Fibroblast of pulmonary artery (primary cell): ENCODE measurements at regions not wholly inside any gene's neighbourhood (a gene's known extent, or its start where the extent isn't known, plus 50 kb on each side); places are given as distances from the start of the nearest gene placed in this dataset.
A peak's percentile ranks its signal among the peaks of the same experiment; 100 is the strongest.

ENCODE experiments used
- DNase-seq: peaks from one replicate; pipeline ENCODE4 v3.0.0-alpha.2; 2010; ENCODE audit warnings: low read depth
- H3K4me3 ChIP-seq: replicated peaks from 2 replicates; pipeline ENCODE4 v1.5.1; 2011; ENCODE audit warnings: low read depth, mild to moderate bottlenecking, control low read depth, low read length, moderate library complexity
- TF ChIP-seq, protein P1 (sequence below): IDR thresholded peaks from 2 replicates; pipeline ENCODE4 v1.5.1; 2011; ENCODE audit warnings: mild to moderate bottlenecking, control low read depth, low read length, inconsistent platforms; ENCODE audit errors: missing control alignments

DNA sequence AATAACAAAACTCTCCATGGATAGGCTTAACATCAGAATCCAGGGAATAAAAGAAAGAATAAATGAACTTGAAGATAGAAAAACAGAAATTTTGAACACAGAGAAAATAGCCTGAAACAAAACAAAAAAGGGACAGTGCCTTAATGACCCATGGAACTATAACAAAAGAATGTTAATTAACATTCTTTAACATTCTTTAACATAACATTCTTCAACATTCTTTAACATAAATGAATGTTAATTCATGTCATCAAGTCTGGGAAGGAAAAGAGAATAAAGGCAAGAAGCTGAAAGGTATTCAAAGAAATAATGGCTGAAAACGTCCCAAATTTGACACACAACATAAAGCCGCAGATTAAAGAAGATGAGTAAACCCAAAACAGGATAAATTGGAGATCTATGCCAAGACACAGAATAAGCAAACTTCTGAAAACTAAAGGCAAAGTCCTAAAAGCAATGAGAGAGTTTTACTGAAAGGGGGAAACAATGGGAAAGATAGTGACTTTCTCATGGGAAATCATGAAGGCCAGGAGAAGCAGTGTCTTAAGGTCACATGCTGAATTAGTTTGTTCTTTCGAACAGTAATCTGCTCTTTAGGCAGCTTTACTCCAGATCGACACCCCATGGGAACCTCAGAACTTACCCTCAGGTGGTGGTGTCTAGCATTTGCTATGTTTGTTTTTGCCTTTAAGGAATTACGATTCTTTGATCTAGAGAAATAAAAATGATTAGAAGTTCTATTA is 483.0 kb downstream of the KDM4C start:
- H3K4me3 ChIP-seq = no peak overlapping the region
- DNase-seq = no peak
- TF ChIP-seq, protein P1, sequence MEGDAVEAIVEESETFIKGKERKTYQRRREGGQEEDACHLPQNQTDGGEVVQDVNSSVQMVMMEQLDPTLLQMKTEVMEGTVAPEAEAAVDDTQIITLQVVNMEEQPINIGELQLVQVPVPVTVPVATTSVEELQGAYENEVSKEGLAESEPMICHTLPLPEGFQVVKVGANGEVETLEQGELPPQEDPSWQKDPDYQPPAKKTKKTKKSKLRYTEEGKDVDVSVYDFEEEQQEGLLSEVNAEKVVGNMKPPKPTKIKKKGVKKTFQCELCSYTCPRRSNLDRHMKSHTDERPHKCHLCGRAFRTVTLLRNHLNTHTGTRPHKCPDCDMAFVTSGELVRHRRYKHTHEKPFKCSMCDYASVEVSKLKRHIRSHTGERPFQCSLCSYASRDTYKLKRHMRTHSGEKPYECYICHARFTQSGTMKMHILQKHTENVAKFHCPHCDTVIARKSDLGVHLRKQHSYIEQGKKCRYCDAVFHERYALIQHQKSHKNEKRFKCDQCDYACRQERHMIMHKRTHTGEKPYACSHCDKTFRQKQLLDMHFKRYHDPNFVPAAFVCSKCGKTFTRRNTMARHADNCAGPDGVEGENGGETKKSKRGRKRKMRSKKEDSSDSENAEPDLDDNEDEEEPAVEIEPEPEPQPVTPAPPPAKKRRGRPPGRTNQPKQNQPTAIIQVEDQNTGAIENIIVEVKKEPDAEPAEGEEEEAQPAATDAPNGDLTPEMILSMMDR = no peak

- TF ChIP-seq, protein P1 = no peak
- no peak for DNase-seq
- H3K4me3 ChIP-seq = no peak overlapping the region
These were observed 481.9 kb downstream of the KDM4C start for GRCh38 chr9:7239708-7240107.

DNA sequence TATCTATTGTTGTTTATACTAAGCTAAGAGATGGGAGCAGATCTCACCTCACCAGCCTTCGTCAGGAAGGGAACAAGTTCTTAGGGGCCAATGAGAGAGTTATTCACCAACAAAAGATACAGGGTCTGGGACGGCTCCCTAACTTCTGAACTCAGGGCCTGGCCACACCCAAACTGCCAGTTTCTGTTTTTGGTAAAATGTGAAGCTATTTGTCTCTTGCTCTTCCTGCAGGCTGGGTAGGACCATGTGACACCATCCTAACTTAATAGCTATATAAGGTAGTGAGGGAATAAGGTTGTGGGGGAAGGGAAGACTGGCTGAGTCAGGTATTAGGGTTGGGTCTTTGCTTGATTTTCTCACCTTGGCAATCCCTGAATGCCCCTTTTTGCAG is 480.5 kb downstream of the KDM4C start:
- no peak for DNase-seq
- TF ChIP-seq, protein P1 = no peak

GRCh38 chr9:7237473-7238246 is 479.9 kb downstream of the KDM4C start:
- no peak overlapping the region for H3K4me3 ChIP-seq
- TF ChIP-seq, protein P1 = no peak
- DNase-seq = peak; percentile 56

More for the DNA sequence above, 480.5 kb downstream of the KDM4C start:
- H3K4me3 ChIP-seq = no peak overlapping the region

DNA sequence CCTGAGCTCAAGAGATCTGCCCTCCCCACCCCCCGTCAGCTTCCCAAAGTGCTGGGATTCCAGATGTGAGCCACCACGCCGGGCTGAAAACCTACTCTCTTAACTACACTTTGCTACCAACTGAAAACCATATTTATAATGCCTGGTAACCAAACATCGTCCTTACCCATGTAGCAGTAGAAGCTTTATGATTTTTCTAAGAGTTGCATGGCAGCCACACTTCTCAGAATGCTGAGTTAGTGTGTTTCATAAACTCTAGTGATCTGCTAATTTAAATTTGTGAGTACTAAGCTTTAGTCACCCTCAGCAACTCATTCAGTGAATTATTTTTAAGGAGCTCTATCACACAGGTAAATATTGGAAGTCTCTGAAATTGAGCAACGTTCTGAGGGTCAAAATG is 478.4 kb downstream of the KDM4C start:
- TF ChIP-seq, protein P1 = no peak
- no peak overlapping the region for H3K4me3 ChIP-seq
- DNase-seq = no peak

DNA sequence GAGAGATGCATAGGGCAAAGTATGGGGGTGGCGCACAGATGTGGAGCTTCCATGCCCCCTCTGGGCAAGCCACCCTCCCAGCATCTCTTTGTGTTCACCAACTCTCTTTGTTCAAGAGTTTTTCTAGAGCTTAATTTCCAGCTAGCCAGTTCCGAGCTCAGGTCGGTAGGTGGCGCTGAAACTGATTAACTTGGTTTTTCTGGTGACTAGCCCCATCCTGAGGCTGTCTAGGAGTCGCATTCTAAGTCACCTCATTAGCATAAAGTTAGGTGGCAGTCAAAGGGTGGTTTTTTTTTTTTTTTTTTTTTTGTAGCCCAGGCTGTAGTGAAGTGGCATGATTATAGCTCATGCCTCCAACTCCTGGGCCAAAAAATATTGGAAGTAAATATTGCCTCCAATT is 476.4 kb downstream of the KDM4C start:
- TF ChIP-seq, protein P1 = peak; percentile 72
- peak; percentile 59 for DNase-seq
- H3K4me3 ChIP-seq = no peak overlapping the region
